H9 (cell line): ENCODE measurements at regions not wholly inside any gene's neighbourhood (a gene's known extent, or its start where the extent isn't known, plus 50 kb on each side); places are given as distances from the start of the nearest gene placed in this dataset.

Experiments
- DNase-seq: peaks from one replicate; pipeline ENCODE4 v3.0.0-alpha.2; 2017
- H2AFZ ChIP-seq: one replicate; pipeline ENCODE4 v1.6.1; 2013; ENCODE audit warnings: mild to moderate bottlenecking, low read length, control low read depth, moderate library complexity
- H2AK5ac ChIP-seq: 2 replicates; pipeline ENCODE4 v1.6.1; 2013; ENCODE audit warnings: low read length, control low read depth, mixed read lengths; ENCODE audit not compliant: insufficient read length
- H2BK120ac ChIP-seq: one replicate; pipeline ENCODE4 v1.6.1; 2013; ENCODE audit warnings: low read depth, mild to moderate bottlenecking, low read length, control low read depth, inconsistent platforms; ENCODE audit not compliant: poor library complexity, severe bottlenecking
- H2BK12ac ChIP-seq: 2 replicates; pipeline ENCODE4 v1.6.1; 2013; ENCODE audit warnings: low read length, control low read depth, mixed read lengths, low read depth; ENCODE audit not compliant: insufficient read length
- H2BK15ac ChIP-seq: 2 replicates; pipeline ENCODE4 v1.6.1; 2013; ENCODE audit warnings: low read depth, low read length, control low read depth
- H2BK20ac ChIP-seq: one replicate; pipeline ENCODE4 v1.6.1; 2013; ENCODE audit warnings: low read depth, mild to moderate bottlenecking, low read length, control low read depth, inconsistent platforms; ENCODE audit not compliant: poor library complexity, severe bottlenecking
- H2BK5ac ChIP-seq: 2 replicates; pipeline ENCODE4 v1.6.1; 2013; ENCODE audit warnings: low read length, control low read depth, mixed read lengths; ENCODE audit not compliant: insufficient read length
- H3K14ac ChIP-seq: 2 replicates; pipeline ENCODE4 v1.6.1; 2013; ENCODE audit warnings: low read length, control low read depth; ENCODE audit not compliant: insufficient read depth
- H3K18ac ChIP-seq: 2 replicates; pipeline ENCODE4 v1.6.1; 2013; ENCODE audit warnings: low read depth, mild to moderate bottlenecking, mixed read lengths, low read length, control low read depth; ENCODE audit not compliant: insufficient read length
- H3K23ac ChIP-seq: 2 replicates; pipeline ENCODE4 v1.6.1; 2013; ENCODE audit warnings: low read length, control low read depth, mixed read lengths, low read depth; ENCODE audit not compliant: insufficient read length
- H3K23me2 ChIP-seq: 2 replicates; pipeline ENCODE4 v1.6.1; 2013; ENCODE audit warnings: low read depth, mild to moderate bottlenecking, mixed read lengths, low read length, control low read depth; ENCODE audit not compliant: insufficient read length, poor library complexity, severe bottlenecking
- H3K27ac ChIP-seq: 2 replicates; pipeline ENCODE4 v1.5.1; 2013; ENCODE audit warnings: low read length, control low read depth, mixed read lengths, low read depth; ENCODE audit not compliant: insufficient read length
- H3K27me3 ChIP-seq: 2 replicates; pipeline ENCODE4 v1.6.1; 2013; ENCODE audit warnings: low read length, control low read depth, inconsistent platforms; ENCODE audit not compliant: insufficient read depth
- H3K4ac ChIP-seq: 2 replicates; pipeline ENCODE4 v1.6.1; 2013; ENCODE audit warnings: low read depth, mild to moderate bottlenecking, control low read depth, inconsistent platforms, low read length, moderate library complexity
- H3K4me1 ChIP-seq: 2 replicates; pipeline ENCODE4 v1.6.1; 2013; ENCODE audit warnings: low read length, control low read depth, inconsistent platforms; ENCODE audit not compliant: insufficient read depth
- H3K4me2 ChIP-seq: 2 replicates; pipeline ENCODE4 v1.6.1; 2013; ENCODE audit warnings: low read length, control low read depth, mixed read lengths; ENCODE audit not compliant: insufficient read length, insufficient read depth
- H3K56ac ChIP-seq: 2 replicates; pipeline ENCODE4 v1.6.1; 2013; ENCODE audit warnings: low read depth, mild to moderate bottlenecking, mixed read lengths, low read length, control low read depth; ENCODE audit not compliant: insufficient read length
- H3K79me1 ChIP-seq: 2 replicates; pipeline ENCODE4 v1.6.1; 2013; ENCODE audit warnings: low read depth, mild to moderate bottlenecking, moderate library complexity, low read length, control low read depth, inconsistent platforms; ENCODE audit not compliant: insufficient read depth, poor library complexity, severe bottlenecking
- H3K79me2 ChIP-seq: 2 replicates; pipeline ENCODE4 v1.6.1; 2013; ENCODE audit warnings: low read length, control low read depth, inconsistent platforms; ENCODE audit not compliant: insufficient read depth
- H3K9ac ChIP-seq: 2 replicates; pipeline ENCODE4 v1.6.1; 2013; ENCODE audit warnings: low read length, control low read depth, mixed read lengths; ENCODE audit not compliant: insufficient read length; ENCODE audit errors: extremely low read depth
- H3K9me3 ChIP-seq: one replicate; pipeline ENCODE4 v1.6.1; 2013; ENCODE audit warnings: low read depth, low read length, inconsistent platforms; ENCODE audit not compliant: control insufficient read depth
- H3T11ph ChIP-seq: one replicate; pipeline ENCODE4 v1.6.1; 2013; ENCODE audit warnings: mild to moderate bottlenecking, low read length, control low read depth, inconsistent platforms
- H4K20me1 ChIP-seq: one replicate; pipeline ENCODE4 v1.6.1; 2013; ENCODE audit not compliant: control insufficient read depth, insufficient read length, insufficient read depth
- H4K5ac ChIP-seq: 2 replicates; pipeline ENCODE4 v1.6.1; 2013; ENCODE audit warnings: low read depth, mild to moderate bottlenecking, mixed read lengths, low read length, control low read depth; ENCODE audit not compliant: insufficient read length
- H4K8ac ChIP-seq: replicated peaks from 2 replicates; pipeline ENCODE4 v1.6.1; 2013; ENCODE audit warnings: low read length, control low read depth, mixed read lengths, low read depth; ENCODE audit not compliant: insufficient read length
- H4K91ac ChIP-seq: 2 replicates; pipeline ENCODE4 v1.6.1; 2013; ENCODE audit warnings: low read depth, mild to moderate bottlenecking, moderate library complexity, mixed read lengths, low read length, control low read depth; ENCODE audit not compliant: insufficient read length
- H3K27ac Mint-ChIP-seq, 3 experiments: 2 replicates in 2 of 3; 3 replicates in 1 of 3; pipeline ENCODE4 v1.8.0; 2020 to 2021; ENCODE audit warnings: mixed read lengths in 3 of 3, mild to moderate bottlenecking in 1 of 3, moderate library complexity in 1 of 3
- H3K27me3 Mint-ChIP-seq: 2 replicates; pipeline ENCODE4 v1.8.0; 2021; ENCODE audit warnings: low read depth, mild to moderate bottlenecking, moderate library complexity, mixed read lengths
- H3K36me3 Mint-ChIP-seq, 3 experiments: 2 replicates in 2 of 3; 3 replicates in 1 of 3; pipeline ENCODE4 v1.8.0; 2020 to 2021; ENCODE audit warnings: low read depth in 3 of 3, mixed read lengths in 3 of 3; ENCODE audit not compliant: insufficient read depth in 1 of 3
- H3K4me1 Mint-ChIP-seq, 2 experiments: 2 replicates each; pipeline ENCODE4 v1.8.0; 2020; ENCODE audit warnings: mixed read lengths in 2 of 2
- H3K4me3 Mint-ChIP-seq, 2 experiments: 2 replicates in 1 of 2; 3 replicates in 1 of 2; pipeline ENCODE4 v1.8.0; 2020 to 2021; ENCODE audit warnings: mild to moderate bottlenecking in 2 of 2, mixed read lengths in 2 of 2, moderate library complexity in 1 of 2
- H3K9me3 Mint-ChIP-seq, 2 experiments: 2 replicates in 1 of 2; 3 replicates in 1 of 2; pipeline ENCODE4 v1.8.0; 2020; ENCODE audit warnings: mild to moderate bottlenecking in 2 of 2, mixed read lengths in 2 of 2, moderate library complexity in 1 of 2
- CTCF ChIP-seq: fragments of 200-600 bp; sonication (generic); conservative IDR thresholded peaks from 3 replicates; pipeline ENCODE4 v1.8.0; 2021; ENCODE audit warnings: antibody characterized with exemption, mild to moderate bottlenecking
- WGBS: extraction: QIAGEN DNeasy Blood & Tissue Kit; methylation state at CpG from one replicate; pipeline ENCODE4 v1.1.7; 2013; ENCODE audit warnings: missing lambda C conversion rate, low lambda C conversion rate, mixed read lengths; ENCODE audit not compliant: insufficient read length; ENCODE audit errors: extremely low coverage; 5-methylcytosine and 5-hydroxymethylcytosine counted together

- Histone ChIP-seq H4K5ac (no peak overlapping the region), H3K79me2 (no peaks in the 10 kb centered on the region), H3K4me2 (no peak overlapping the region), H3K9ac (no peak overlapping the region), H3K4ac (no peak overlapping the region), H2AK5ac (no peak overlapping the region), H3K4me1 (no peaks in the 10 kb centered on the region), H4K91ac (no peak overlapping the region), H3K9me3 (no peaks in the 10 kb centered on the region), H3K14ac (no peak overlapping the region), H4K8ac (no peak overlapping the region), H3K18ac (no peak overlapping the region), H3K56ac (no peak overlapping the region), H2BK20ac (no peak overlapping the region), H3K79me1 (no peaks in the 10 kb centered on the region), H3K27ac (no peak overlapping the region), H3K27me3 (no peaks in the 10 kb centered on the region), H2BK15ac (no peak overlapping the region), H4K20me1 (no peaks in the 10 kb centered on the region), H2BK120ac (no peak overlapping the region), H3K23me2 (no peaks in the 10 kb centered on the region), H3T11ph (no peak overlapping the region), H2AFZ (no peak overlapping the region), H2BK5ac (no peak overlapping the region), H3K23ac (no peak overlapping the region), H2BK12ac (no peak overlapping the region)
- no peak overlapping the region for H3K4me3 Mint-ChIP-seq
- no CpG with 5 or more reads among the region's 1 CpG for WGBS
- H3K36me3 Mint-ChIP-seq: peaks cover 0 to 6% (median under 1%) of the 10 kb centered on the region in 3 experiments; a peak in 3 of 7 replicates
- DNase-seq: no peak
- H3K9me3 Mint-ChIP-seq: peaks cover 5% of the 10 kb centered on the region in 2 experiments; a peak in 4 of 5 replicates
- H3K27me3 Mint-ChIP-seq: no peaks in the 10 kb centered on the region
- no peak overlapping the region for H3K27ac Mint-ChIP-seq
- H3K4me1 Mint-ChIP-seq: no peaks in the 10 kb centered on the region
- no peak for TF ChIP-seq CTCF
Measured at GRCh38 chr2:58299123-58299522, 58.0 kb upstream of the FANCL start.
